HEK293T (cell line): ENCODE measurements at regions not wholly inside any gene's neighbourhood (a gene's known extent, or its start where the extent isn't known, plus 50 kb on each side); places are given as distances from the start of the nearest gene placed in this dataset.

Experiments
- BHLHE40 ChIP-seq: fragments of 450-650 bp; IDR thresholded peaks from 2 replicates; pipeline ENCODE4 v1.6.1; 2016; ENCODE audit warnings: mild to moderate bottlenecking, moderate library complexity, borderline replicate concordance
- ELF4 ChIP-seq: fragments of 450-650 bp; IDR thresholded peaks from 2 replicates; pipeline ENCODE4 v1.6.1; 2017; ENCODE audit warnings: antibody characterized with exemption
- FOXM1 ChIP-seq: fragments of 450-650 bp; IDR thresholded peaks from 2 replicates; pipeline ENCODE4 v1.6.1; 2017; ENCODE audit warnings: mild to moderate bottlenecking, borderline replicate concordance
- NFRKB ChIP-seq: fragments of 450-650 bp; IDR thresholded peaks from 2 replicates; pipeline ENCODE4 v1.6.1; 2016; ENCODE audit warnings: mild to moderate bottlenecking, moderate library complexity
- PKNOX1 ChIP-seq: fragments of 450-650 bp; IDR thresholded peaks from 2 replicates; pipeline ENCODE4 v1.6.1; 2016
- SP1 ChIP-seq: fragments of 450-650 bp; IDR thresholded peaks from 2 replicates; pipeline ENCODE4 v1.6.1; 2017

- no peak for TF ChIP-seq PKNOX1
- no peak for TF ChIP-seq ELF4
- TF ChIP-seq FOXM1, result no peak
- TF ChIP-seq BHLHE40, result no peak
- no peak for TF ChIP-seq NFRKB
- no peak for TF ChIP-seq SP1
Observed at GRCh38 chr5:68356216-68356615, 140.7 kb downstream of the PIK3R1 start.
